Esophagus (tissue), 2 donors: ENCODE measurements at regions not wholly inside any gene's neighbourhood (a gene's known extent, or its start where the extent isn't known, plus 50 kb on each side); places are given as distances from the start of the nearest gene placed in this dataset.
"Not testable (repeated sequence)": the region's sequence is repeated elsewhere in the genome, so short reads cannot be mapped to it uniquely, and the experiment has no call there.

Experiments
- H3K27ac ChIP-seq, 2 donors: one replicate each; pipeline ENCODE4 v1.5.1; 2013; ENCODE audit warnings: low read depth in 2 of 2, mild to moderate bottlenecking in 2 of 2, inconsistent platforms in 1 of 2, low read length in 1 of 2, moderate library complexity in 1 of 2
- H3K27me3 ChIP-seq, 2 donors: one replicate each; pipeline ENCODE4 v1.6.1; 2013; ENCODE audit warnings: low read length in 2 of 2, control low read depth in 1 of 2, mild to moderate bottlenecking in 1 of 2; ENCODE audit not compliant: insufficient read depth in 2 of 2, control insufficient read depth in 1 of 2
- H3K36me3 ChIP-seq, 2 donors: one replicate each; pipeline ENCODE4 v1.6.1; 2013; ENCODE audit warnings: low read length in 1 of 2; ENCODE audit not compliant: control insufficient read depth in 2 of 2, insufficient read depth in 2 of 2
- H3K4me1 ChIP-seq, 2 donors: one replicate each; pipeline ENCODE4 v1.6.1; 2013; ENCODE audit warnings: low read length in 1 of 2; ENCODE audit not compliant: control insufficient read depth in 2 of 2, insufficient read depth in 2 of 2
- H3K4me3 ChIP-seq, 2 donors: one replicate each; pipeline ENCODE4 v1.5.1; 2013; ENCODE audit warnings: low read length in 2 of 2, mild to moderate bottlenecking in 2 of 2, low read depth in 1 of 2, moderate library complexity in 1 of 2
- H3K9me3 ChIP-seq, 2 donors: one replicate each; pipeline ENCODE4 v1.6.1; 2013; ENCODE audit warnings: mild to moderate bottlenecking in 2 of 2, low read depth in 1 of 2, low read length in 1 of 2, moderate library complexity in 1 of 2; ENCODE audit not compliant: control insufficient read depth in 2 of 2, insufficient read depth in 1 of 2
- WGBS, 2 donors: extraction: QIAGEN DNeasy Blood & Tissue Kit; methylation state at CpG; one replicate each; pipeline ENCODE4 v1.1.7; 2013; 5-methylcytosine and 5-hydroxymethylcytosine counted together
- donor health status: healthy with polysubstance abuse.
- donor health status: Bipolar disorder and iron deficiency.

- H3K27me3 ChIP-seq, H3K4me3 ChIP-seq, H3K9me3 ChIP-seq, H3K27ac ChIP-seq, H3K4me1 ChIP-seq, H3K36me3 ChIP-seq: not testable (repeated sequence)
- WGBS, 2 donors: 87 to 91% methylated on average over 4 of the region's 5 CpGs
These were observed 190.6 kb upstream of the IRF2BP2 start for GRCh38 chr1:234800563-234800962.

GRCh38 chr1:234799021-234799689 is 189.2 kb upstream of the IRF2BP2 start:
- H3K4me1 ChIP-seq, H3K36me3 ChIP-seq, H3K4me3 ChIP-seq, H3K27ac ChIP-seq, H3K27me3 ChIP-seq, H3K9me3 ChIP-seq: not testable (repeated sequence)
- 50 to 67% methylated on average over 1 of the region's 1 CpG for WGBS, 2 donors

- H3K27ac ChIP-seq, H3K4me1 ChIP-seq, H3K9me3 ChIP-seq, H3K36me3 ChIP-seq, H3K27me3 ChIP-seq, H3K4me3 ChIP-seq: not testable (repeated sequence)
- WGBS, 2 donors: no CpG with 5 or more reads among the region's 2 CpGs
These were observed 187.2 kb upstream of the IRF2BP2 start for GRCh38 chr1:234797216-234797615.

GRCh38 chr1:234796438-234796792 is 186.4 kb upstream of the IRF2BP2 start:
- H3K27ac ChIP-seq, H3K4me3 ChIP-seq, H3K9me3 ChIP-seq, H3K27me3 ChIP-seq, H3K36me3 ChIP-seq, H3K4me1 ChIP-seq: not testable (repeated sequence)
- 83 to 84% methylated on average over 2 of the region's 2 CpGs for WGBS, 2 donors

GRCh38 chr1:234795711-234796437 is 185.9 kb upstream of the IRF2BP2 start:
- H3K4me1 ChIP-seq, H3K27ac ChIP-seq, H3K4me3 ChIP-seq, H3K9me3 ChIP-seq, H3K36me3 ChIP-seq, H3K27me3 ChIP-seq: not testable (repeated sequence)
- WGBS, 2 donors: 83 to 88% methylated on average over 7 of the region's 7 CpGs

- not testable (repeated sequence) for H3K36me3 ChIP-seq
- 95 to 100% methylated on average over 1 of the region's 3 CpGs for WGBS, 2 donors
These were observed 185.0 kb upstream of the IRF2BP2 start for GRCh38 chr1:234795007-234795406.

GRCh38 chr1:234794452-234794851 is 184.5 kb upstream of the IRF2BP2 start:
- WGBS, 2 donors: 80 to 84% methylated on average over 4 of the region's 4 CpGs
- H3K36me3 ChIP-seq, H3K4me1 ChIP-seq, H3K4me3 ChIP-seq, H3K27me3 ChIP-seq, H3K9me3 ChIP-seq, H3K27ac ChIP-seq: not testable (repeated sequence)

More at GRCh38 chr1:234795007-234795406, 185.0 kb upstream of the IRF2BP2 start:
- not testable (repeated sequence) for H3K4me3 ChIP-seq, H3K27me3 ChIP-seq, H3K4me1 ChIP-seq, H3K27ac ChIP-seq, H3K9me3 ChIP-seq

GRCh38 chr1:234793924-234794323 is 183.9 kb upstream of the IRF2BP2 start:
- 61 to 65% methylated on average over 3 of the region's 5 CpGs for WGBS, 2 donors
- H3K27ac ChIP-seq: not testable (repeated sequence)

GRCh38 chr1:234792221-234792864 is 182.4 kb upstream of the IRF2BP2 start:
- H3K4me1 ChIP-seq, H3K27ac ChIP-seq, H3K4me3 ChIP-seq, H3K27me3 ChIP-seq, H3K9me3 ChIP-seq, H3K36me3 ChIP-seq: not testable (repeated sequence)
- 87 to 94% methylated on average over 3 of the region's 4 CpGs for WGBS, 2 donors

More at GRCh38 chr1:234793924-234794323, 183.9 kb upstream of the IRF2BP2 start:
- not testable (repeated sequence) for H3K9me3 ChIP-seq, H3K36me3 ChIP-seq, H3K4me1 ChIP-seq, H3K27me3 ChIP-seq, H3K4me3 ChIP-seq

GRCh38 chr1:234791615-234792014 is 181.6 kb upstream of the IRF2BP2 start:
- not testable (repeated sequence) for H3K27ac ChIP-seq, H3K9me3 ChIP-seq, H3K36me3 ChIP-seq, H3K4me3 ChIP-seq, H3K27me3 ChIP-seq, H3K4me1 ChIP-seq
- WGBS, 2 donors: no CpG with 5 or more reads among the region's 3 CpGs
